GM12873 (cell line): ENCODE measurements at regions not wholly inside any gene's neighbourhood (a gene's known extent, or its start where the extent isn't known, plus 50 kb on each side); places are given as distances from the start of the nearest gene placed in this dataset.

Source experiments
- TF ChIP-seq, protein P1 (sequence below): IDR thresholded peaks from 2 replicates; pipeline ENCODE4 v1.5.1; 2012; ENCODE audit warnings: low read depth, mild to moderate bottlenecking, moderate library complexity, low read length, control low read depth; ENCODE audit not compliant: insufficient read depth; ENCODE audit errors: missing control alignments

DNA sequence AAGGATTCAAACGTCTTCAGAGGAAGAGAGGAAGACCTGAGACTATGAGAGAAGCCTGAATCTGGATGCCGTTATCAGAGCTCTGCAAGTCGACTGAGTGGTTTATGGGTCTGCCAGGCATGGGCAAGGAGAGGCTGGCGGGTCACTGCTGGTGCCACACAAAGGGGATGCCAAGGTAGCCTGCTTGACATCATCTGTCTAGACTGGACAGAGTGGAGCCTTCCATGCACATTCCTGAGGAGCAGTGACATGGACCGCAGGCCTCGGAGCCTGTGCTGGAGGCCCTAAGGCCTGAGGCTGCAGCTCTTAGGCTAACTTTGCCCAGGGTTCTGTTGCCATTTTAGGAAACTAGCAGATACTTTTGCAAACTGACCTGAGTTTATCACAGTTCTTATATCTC, 127.4 kb downstream of the WT1 start:
- TF ChIP-seq, protein P1, sequence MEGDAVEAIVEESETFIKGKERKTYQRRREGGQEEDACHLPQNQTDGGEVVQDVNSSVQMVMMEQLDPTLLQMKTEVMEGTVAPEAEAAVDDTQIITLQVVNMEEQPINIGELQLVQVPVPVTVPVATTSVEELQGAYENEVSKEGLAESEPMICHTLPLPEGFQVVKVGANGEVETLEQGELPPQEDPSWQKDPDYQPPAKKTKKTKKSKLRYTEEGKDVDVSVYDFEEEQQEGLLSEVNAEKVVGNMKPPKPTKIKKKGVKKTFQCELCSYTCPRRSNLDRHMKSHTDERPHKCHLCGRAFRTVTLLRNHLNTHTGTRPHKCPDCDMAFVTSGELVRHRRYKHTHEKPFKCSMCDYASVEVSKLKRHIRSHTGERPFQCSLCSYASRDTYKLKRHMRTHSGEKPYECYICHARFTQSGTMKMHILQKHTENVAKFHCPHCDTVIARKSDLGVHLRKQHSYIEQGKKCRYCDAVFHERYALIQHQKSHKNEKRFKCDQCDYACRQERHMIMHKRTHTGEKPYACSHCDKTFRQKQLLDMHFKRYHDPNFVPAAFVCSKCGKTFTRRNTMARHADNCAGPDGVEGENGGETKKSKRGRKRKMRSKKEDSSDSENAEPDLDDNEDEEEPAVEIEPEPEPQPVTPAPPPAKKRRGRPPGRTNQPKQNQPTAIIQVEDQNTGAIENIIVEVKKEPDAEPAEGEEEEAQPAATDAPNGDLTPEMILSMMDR = no peak

GRCh38 chr11:32309530-32310213, 125.7 kb downstream of the WT1 start:
- TF ChIP-seq, protein P1 = no peak

- TF ChIP-seq, protein P1 = no peak
These were observed 125.1 kb downstream of the WT1 start for GRCh38 chr11:32310214-32310601.

DNA sequence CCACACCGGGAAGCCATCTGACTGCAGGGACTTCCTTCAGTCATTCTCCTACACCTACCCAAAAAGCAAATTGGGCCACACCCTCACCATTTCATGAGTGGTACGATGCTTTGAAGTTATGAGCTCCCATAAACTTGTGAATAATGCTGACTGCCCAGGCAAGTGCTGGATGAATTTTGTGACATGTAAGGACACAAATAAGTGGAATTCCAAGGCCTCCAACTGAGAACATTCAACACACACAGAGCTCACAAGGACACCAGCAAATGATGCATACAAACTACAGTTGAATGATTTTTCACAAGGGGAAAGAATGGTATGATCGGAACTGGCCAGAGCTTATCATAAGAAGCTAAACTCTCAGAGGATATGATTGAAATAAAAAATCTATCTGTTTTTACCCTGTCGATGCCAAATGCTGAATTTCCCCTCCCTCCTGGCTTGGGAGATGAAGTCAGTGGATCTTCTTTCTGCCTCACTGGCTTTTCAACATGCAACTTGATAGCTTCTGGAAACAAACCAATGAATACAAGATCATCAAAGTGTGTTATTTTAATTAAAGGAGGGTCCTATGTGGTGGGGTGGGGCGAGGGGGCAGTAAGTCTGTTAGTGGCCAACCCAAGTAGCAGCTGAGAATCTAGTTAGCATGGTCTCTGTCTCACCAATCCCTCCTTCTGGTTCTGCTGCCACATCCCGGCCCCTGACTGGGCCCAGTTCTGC, 123.8 kb downstream of the WT1 start:
- TF ChIP-seq, protein P1 = no peak

DNA sequence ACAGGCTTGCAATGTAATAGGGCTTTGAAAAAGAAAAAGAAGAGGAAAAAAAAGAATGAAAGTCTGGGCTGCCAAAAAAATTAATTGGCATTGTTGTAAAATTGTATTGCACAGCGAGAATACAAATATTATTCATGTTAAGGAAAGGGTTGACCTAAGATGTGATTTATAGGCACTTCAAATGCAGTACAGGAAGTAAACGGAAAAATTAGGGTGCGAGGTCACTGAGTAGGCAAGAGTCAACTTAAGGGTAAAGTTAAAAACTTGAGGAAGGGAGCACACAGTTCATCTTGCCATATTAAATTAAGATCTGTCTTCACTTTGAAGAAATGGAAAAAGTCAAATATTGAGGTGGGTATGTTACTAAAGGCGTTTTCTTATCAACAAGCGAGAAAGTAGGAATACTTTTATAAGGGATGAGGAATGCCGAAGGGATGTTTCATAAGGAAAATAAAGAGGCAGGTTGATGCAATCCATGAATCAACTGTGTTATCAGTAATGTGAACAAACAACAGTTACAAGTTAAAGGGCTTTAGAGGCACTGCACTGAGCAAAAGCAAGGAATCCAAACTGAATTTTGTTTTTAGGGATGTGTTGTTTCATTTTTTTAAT, 123.0 kb downstream of the WT1 start:
- TF ChIP-seq, protein P1 = no peak

- TF ChIP-seq, protein P1 = peak; percentile 50
These were observed 122.4 kb downstream of the WT1 start for GRCh38 chr11:32312865-32313403.

- TF ChIP-seq, protein P1 = no peak
These were observed 121.9 kb downstream of the WT1 start for GRCh38 chr11:32313477-32313876.
